Astrocyte (in vitro differentiated cells and primary cell): ENCODE measurements at regions not wholly inside any gene's neighbourhood (a gene's known extent, or its start where the extent isn't known, plus 50 kb on each side); places are given as distances from the start of the nearest gene placed in this dataset.

Source experiments
- CTCF ChIP-seq: IDR thresholded peaks from 2 replicates; pipeline ENCODE4 v1.5.1; 2011; ENCODE audit warnings: low read depth, mild to moderate bottlenecking, inconsistent platforms, low read length, moderate library complexity; ENCODE audit not compliant: insufficient read depth
- EZH2 ChIP-seq: IDR thresholded peaks from 2 replicates; pipeline ENCODE4 v1.6.1; 2012; ENCODE audit warnings: mild to moderate bottlenecking, low read length, inconsistent platforms; ENCODE audit not compliant: insufficient read depth

- TF ChIP-seq CTCF (no peak), EZH2 (no peak)
Measured at GRCh38 chr1:228955691-228956090, 220.4 kb downstream of the RHOU start.
